Duodenal mucosa (tissue), 2 donors: ENCODE measurements at regions not wholly inside any gene's neighbourhood (a gene's known extent, or its start where the extent isn't known, plus 50 kb on each side); places are given as distances from the start of the nearest gene placed in this dataset.

ENCODE experiments used
- H3K27ac ChIP-seq: one replicate; pipeline ENCODE4 v1.7.0; 2013; ENCODE audit warnings: low read depth, low read length
- H3K27me3 ChIP-seq, 2 donors: one replicate each; pipeline ENCODE4 v1.7.0; 2013; ENCODE audit warnings: low read length in 2 of 2, control low read depth in 1 of 2; ENCODE audit not compliant: insufficient read depth in 2 of 2, control insufficient read depth in 1 of 2
- H3K36me3 ChIP-seq, 2 donors: one replicate each; pipeline ENCODE4 v1.7.0; 2013; ENCODE audit warnings: low read length in 2 of 2, control low read depth in 1 of 2; ENCODE audit not compliant: insufficient read depth in 2 of 2, control insufficient read depth in 1 of 2
- H3K4me1 ChIP-seq, 2 donors: one replicate each; pipeline ENCODE4 v1.7.0; 2013; ENCODE audit warnings: low read length in 2 of 2, control low read depth in 1 of 2; ENCODE audit not compliant: insufficient read depth in 2 of 2, control insufficient read depth in 1 of 2
- H3K4me3 ChIP-seq, 2 donors: one replicate each; pipeline ENCODE4 v1.7.0; 2013; ENCODE audit warnings: low read length in 2 of 2, low read depth in 1 of 2
- H3K9ac ChIP-seq, 2 donors: one replicate each; pipeline ENCODE4 v1.7.0; 2013; ENCODE audit warnings: low read length in 2 of 2, low read depth in 1 of 2
- H3K9me3 ChIP-seq, 2 donors: one replicate each; pipeline ENCODE4 v1.7.0; 2013; ENCODE audit warnings: low read length in 2 of 2, control low read depth in 1 of 2; ENCODE audit not compliant: control insufficient read depth in 1 of 2

GRCh38 chr10:44463511-44464121 lies 78.7 kb upstream of the CXCL12 start:
- Histone ChIP-seq H3K9ac (no peak overlapping the region), H3K9me3 (no peaks in the 10 kb centered on the region), H3K27me3 (no peaks in the 10 kb centered on the region), H3K36me3 (no peaks in the 10 kb centered on the region), H3K27ac (no peak overlapping the region), H3K4me1 (no peaks in the 10 kb centered on the region), H3K4me3 (no peak overlapping the region)

GRCh38 chr10:44464503-44464902 lies 79.6 kb upstream of the CXCL12 start:
- no peak overlapping the region for H3K4me3 ChIP-seq
- H3K36me3 ChIP-seq: no peaks in the 10 kb centered on the region
- no peaks in the 10 kb centered on the region for H3K9me3 ChIP-seq

GRCh38 chr10:44465401-44466115 lies 80.7 kb upstream of the CXCL12 start:
- Histone ChIP-seq H3K9me3 (no peaks in the 10 kb centered on the region), H3K4me1 (no peaks in the 10 kb centered on the region), H3K36me3 (no peaks in the 10 kb centered on the region), H3K9ac (no peak overlapping the region), H3K27me3 (no peaks in the 10 kb centered on the region), H3K4me3 (no peak overlapping the region), H3K27ac (no peak overlapping the region)

More at GRCh38 chr10:44464503-44464902, 79.6 kb upstream of the CXCL12 start:
- no peaks in the 10 kb centered on the region for H3K4me1 ChIP-seq
- no peak overlapping the region for H3K27ac ChIP-seq
- H3K27me3 ChIP-seq: no peaks in the 10 kb centered on the region
- no peak overlapping the region for H3K9ac ChIP-seq

- Histone ChIP-seq H3K4me3 (no peak overlapping the region), H3K4me1 (no peaks in the 10 kb centered on the region), H3K9me3 (no peaks in the 10 kb centered on the region), H3K27me3 (no peaks in the 10 kb centered on the region), H3K36me3 (no peaks in the 10 kb centered on the region), H3K9ac (no peak overlapping the region), H3K27ac (no peak overlapping the region)
Measured at GRCh38 chr10:44466236-44466635, 81.3 kb upstream of the CXCL12 start.

GRCh38 chr10:44467090-44467489 lies 82.2 kb upstream of the CXCL12 start:
- H3K36me3 ChIP-seq: no peaks in the 10 kb centered on the region
- no peaks in the 10 kb centered on the region for H3K9me3 ChIP-seq
- no peak overlapping the region for H3K4me3 ChIP-seq
- no peaks in the 10 kb centered on the region for H3K27me3 ChIP-seq
- no peak overlapping the region for H3K9ac ChIP-seq
- H3K27ac ChIP-seq: no peak overlapping the region
- no peaks in the 10 kb centered on the region for H3K4me1 ChIP-seq

GRCh38 chr10:44467900-44468299 lies 83.0 kb upstream of the CXCL12 start:
- H3K27ac ChIP-seq: no peak overlapping the region
- no peaks in the 10 kb centered on the region for H3K9me3 ChIP-seq
- H3K9ac ChIP-seq: no peak overlapping the region
- H3K36me3 ChIP-seq: no peaks in the 10 kb centered on the region
- H3K4me3 ChIP-seq: no peak overlapping the region
- H3K27me3 ChIP-seq: no peaks in the 10 kb centered on the region
- H3K4me1 ChIP-seq: no peaks in the 10 kb centered on the region

- Histone ChIP-seq H3K4me1 (no peaks in the 10 kb centered on the region), H3K36me3 (no peaks in the 10 kb centered on the region), H3K27ac (no peak overlapping the region), H3K9ac (no peak overlapping the region), H3K27me3 (no peaks in the 10 kb centered on the region), H3K9me3 (no peaks in the 10 kb centered on the region), H3K4me3 (no peak overlapping the region)
Measured at GRCh38 chr10:44468525-44468924, 83.6 kb upstream of the CXCL12 start.

GRCh38 chr10:44468965-44469364 lies 84.1 kb upstream of the CXCL12 start:
- Histone ChIP-seq H3K27ac (no peak overlapping the region), H3K9me3 (no peaks in the 10 kb centered on the region), H3K36me3 (no peaks in the 10 kb centered on the region), H3K9ac (no peak overlapping the region), H3K4me1 (no peaks in the 10 kb centered on the region), H3K4me3 (no peak overlapping the region), H3K27me3 (no peaks in the 10 kb centered on the region)

GRCh38 chr10:44470784-44471183 lies 85.9 kb upstream of the CXCL12 start:
- H3K9me3 ChIP-seq: no peaks in the 10 kb centered on the region
- no peak overlapping the region for H3K4me3 ChIP-seq
- H3K36me3 ChIP-seq: no peaks in the 10 kb centered on the region
- H3K27ac ChIP-seq: no peak overlapping the region
- no peaks in the 10 kb centered on the region for H3K27me3 ChIP-seq
- H3K9ac ChIP-seq: no peak overlapping the region
- H3K4me1 ChIP-seq: no peaks in the 10 kb centered on the region

- no peaks in the 10 kb centered on the region for H3K36me3 ChIP-seq
- H3K9ac ChIP-seq: no peak overlapping the region
- H3K27me3 ChIP-seq: no peaks in the 10 kb centered on the region
- H3K27ac ChIP-seq: no peak overlapping the region
- no peaks in the 10 kb centered on the region for H3K9me3 ChIP-seq
- no peak overlapping the region for H3K4me3 ChIP-seq
- H3K4me1 ChIP-seq: no peaks in the 10 kb centered on the region
Measured at GRCh38 chr10:44471410-44471809, 86.5 kb upstream of the CXCL12 start.
